GM19455 (cell line): ENCODE measurements at regions not wholly inside any gene's neighbourhood (a gene's known extent, or its start where the extent isn't known, plus 50 kb on each side); places are given as distances from the start of the nearest gene placed in this dataset.

Source experiments
- ATAC-seq: cut with Tn5 transposase; IDR thresholded peaks from one replicate; pipeline ENCODE4 v1.9.1; 2021; ENCODE audit not compliant: unreplicated experiment

DNA sequence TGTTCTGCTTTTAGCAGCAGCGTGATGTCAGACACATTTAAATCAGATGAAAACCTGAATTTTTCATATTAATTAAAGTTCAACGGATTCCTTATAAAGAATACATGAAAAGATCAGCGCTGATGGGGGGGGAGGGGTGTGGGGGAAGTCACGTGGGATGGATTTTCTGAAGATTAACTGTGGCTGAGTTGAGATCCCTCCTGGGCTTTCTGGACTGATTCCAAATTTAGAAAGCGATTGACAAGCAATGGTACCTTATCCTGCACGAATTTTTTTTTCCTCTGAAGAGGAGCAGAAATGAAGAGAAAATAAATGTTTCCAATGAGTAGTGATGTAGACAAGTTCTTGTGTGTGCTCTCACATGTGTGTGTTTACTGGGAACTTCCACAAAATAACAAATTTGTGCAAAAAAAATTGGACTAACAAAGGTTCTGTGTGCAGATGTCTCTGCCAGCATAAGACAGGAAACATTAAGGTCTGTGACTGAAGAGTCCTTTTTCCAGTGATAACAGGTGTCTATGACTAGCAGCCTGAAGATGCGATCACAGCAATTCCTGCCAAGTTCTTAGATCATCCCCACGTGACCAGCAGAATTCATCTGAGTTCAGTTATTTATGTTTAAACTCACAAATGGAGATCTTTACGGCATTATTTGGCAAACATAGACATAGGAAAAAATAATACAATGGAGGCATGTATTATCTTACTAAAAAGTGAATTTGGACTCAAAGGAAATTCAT is 585.2 kb upstream of the CELF2 start:
- no peak for ATAC-seq

DNA sequence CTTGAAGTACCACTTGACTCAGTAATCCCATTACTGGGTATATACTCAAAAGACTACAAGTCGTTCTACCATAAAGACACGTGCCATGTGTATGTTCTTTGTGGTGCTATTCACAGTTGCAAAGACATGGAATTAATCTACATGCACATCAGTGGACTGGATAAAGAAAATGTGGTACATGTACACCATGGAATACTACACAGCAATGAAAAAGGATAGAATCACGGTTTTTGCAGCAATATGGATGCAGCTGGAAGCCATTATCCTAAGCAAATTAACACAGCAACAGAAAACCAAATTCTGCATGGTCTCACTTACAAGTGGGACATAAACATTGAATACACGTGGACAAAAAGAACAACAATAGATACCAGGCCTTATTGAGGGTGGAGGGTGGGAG is 583.4 kb upstream of the CELF2 start:
- ATAC-seq = no peak

DNA sequence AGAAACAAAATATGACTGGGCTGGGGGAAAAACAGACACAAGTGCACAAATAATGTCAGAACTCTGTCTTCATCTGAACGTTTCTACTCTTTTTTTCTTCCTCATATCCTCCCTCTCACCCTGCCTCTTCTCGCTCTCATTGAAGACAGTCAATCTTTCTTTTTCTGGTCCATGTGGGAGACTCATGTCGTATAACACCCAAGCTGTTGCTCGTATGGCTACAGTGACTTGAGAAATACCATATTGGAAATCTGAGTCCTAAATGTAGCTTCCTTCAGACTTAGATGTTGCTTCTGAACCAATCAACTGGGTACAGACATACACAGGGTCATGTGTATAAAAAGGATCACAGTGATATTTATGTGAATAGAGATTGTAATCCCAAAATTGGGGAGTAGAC is 579.8 kb upstream of the CELF2 start:
- ATAC-seq = no peak

DNA sequence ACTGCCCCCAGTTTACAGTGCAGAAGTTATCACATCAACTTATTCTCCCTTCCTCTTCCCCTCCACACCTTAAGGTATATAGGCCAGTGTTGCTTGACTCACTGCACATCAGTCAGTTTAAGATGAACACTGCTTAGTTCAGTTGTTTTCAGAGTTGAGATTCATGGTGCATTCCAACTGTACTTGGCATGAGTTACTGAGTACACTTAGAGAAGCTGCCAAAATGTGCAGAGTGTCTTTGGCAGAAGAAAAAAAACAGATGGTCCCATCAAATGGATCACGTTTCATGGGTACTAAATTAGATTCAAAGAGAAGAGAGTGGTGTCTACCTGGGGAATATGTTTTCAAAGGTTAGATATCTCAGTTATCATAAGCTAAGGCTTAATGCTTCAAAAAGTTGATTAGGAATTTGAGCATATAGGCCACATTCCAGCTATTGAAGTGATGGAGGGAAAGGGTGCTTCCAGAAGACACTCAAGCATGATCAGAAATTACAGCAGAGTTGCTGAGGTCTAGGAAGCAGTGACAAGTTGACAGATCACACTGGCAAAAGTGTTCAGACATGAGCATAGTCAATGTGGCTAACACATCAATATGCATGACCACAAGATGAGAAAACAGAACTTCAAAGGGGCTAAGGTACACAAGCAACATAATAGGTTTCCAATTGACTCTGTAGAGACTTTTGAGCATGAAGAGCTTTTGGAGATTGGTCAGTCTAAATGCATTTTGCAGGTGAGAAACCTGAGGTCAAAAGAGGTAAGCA is 579.2 kb upstream of the CELF2 start:
- ATAC-seq = no peak

DNA sequence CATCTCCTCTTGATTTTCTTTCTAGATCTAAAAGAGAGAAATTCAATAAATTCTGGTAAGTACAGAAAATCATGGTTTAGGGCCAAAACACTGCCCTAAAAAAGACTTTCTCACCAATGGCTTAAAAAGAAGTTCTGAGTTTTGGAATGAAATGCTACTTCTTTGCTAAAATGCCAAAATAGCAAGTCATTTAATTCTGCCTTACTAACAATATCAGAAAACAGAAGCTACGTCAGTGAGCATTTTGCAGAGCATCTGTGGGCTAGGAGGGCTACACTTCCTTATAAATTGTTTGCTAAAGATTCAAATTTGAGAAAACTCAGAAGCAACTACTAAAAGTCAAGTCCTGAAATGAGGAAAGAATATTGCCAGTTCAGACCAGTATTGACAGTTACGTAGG is 560.8 kb upstream of the CELF2 start:
- no peak for ATAC-seq

DNA sequence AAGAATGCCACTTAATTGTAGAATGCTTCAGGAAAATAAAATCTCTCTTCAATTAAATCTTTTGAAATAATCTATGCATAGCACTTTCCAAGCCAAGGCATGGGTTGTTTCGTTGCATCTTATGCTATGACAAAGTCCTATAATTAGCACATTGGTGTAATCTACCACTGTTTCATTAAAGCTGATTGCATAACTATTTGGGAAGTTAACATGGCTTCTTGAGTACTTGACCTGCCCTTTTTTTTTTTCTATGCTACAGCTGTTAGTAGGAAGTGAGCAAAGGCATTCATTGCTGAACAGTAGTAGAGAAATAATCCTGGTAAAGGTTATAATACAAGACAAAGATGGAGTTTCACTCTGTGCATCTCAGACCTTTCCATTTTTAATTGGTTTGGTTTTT is 557.2 kb upstream of the CELF2 start:
- ATAC-seq = no peak

DNA sequence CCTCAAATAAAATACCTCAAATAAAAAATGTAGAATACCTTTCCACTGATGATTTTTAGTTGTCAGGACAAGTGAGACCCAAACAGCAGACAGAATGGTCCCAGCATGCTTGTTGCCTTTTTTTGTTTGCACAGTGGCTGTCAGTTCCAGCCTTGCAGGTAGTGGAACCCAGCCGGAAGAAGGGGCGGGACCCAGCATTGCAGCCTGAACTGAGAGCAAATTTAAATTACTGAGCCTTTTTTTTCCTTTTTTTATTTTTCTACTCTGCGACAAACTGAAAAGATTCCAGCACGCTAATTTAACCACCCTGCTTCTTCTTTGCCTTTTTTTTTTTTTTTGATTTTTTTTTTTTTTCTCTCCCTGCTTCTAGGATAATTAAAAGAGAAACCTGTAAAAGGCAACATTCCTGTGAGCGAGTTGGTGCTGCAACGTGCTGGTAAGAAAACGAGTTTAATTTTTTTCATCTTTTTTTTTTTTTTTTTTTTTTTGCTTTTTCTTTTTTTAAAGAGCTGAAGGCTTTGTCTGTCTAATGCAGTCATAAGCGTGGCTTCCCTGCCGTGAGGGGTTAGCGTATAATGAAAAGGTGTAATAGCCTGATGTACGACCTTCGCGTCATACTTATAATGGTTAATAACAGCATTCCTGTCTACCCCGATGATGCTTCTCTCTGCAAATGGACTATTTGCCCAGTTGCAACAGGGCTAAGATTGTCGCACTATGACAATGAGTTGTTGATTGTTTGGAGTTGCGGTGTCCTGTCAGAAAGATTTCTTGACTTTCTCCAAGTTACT is 555.3 kb upstream of the CELF2 start:
- no peak for ATAC-seq

DNA sequence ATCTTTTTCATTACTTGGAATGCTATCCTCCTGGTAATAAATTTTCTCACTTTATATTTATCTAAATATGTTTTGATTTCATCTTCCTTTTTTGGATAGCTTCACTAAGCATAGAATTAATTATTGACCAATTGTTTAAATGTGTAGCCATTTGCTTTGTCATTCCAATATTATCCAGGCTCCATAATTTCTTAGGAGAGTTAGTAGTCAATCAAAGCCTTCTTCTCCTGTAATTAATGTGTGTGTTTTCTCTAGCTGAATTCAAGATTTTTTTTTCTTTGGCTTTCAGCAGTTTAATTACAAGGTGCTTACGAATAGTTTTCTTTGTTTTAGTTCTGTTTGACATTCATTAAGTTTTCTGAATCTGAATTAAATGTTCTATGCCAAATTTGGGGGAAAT is 545.9 kb upstream of the CELF2 start:
- no peak for ATAC-seq

DNA sequence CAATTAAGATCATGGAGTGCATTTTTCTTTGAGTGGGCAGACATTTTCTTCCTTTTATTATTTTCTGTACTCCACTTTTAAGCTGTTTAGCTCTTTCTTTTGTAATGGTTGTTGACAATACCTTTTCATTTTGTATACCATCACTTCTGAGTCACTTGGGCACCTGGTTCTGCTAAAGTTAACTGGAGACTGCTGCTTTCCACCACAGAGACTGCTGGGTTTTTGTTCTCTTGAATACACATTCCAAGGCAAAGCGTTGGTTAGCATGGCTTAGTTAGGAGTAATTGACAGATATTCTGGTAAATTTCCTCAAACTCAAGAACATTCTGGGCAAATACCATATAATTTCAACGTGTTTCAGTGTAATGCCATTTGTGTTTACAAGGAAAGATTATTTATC is 541.9 kb upstream of the CELF2 start:
- no peak for ATAC-seq

DNA sequence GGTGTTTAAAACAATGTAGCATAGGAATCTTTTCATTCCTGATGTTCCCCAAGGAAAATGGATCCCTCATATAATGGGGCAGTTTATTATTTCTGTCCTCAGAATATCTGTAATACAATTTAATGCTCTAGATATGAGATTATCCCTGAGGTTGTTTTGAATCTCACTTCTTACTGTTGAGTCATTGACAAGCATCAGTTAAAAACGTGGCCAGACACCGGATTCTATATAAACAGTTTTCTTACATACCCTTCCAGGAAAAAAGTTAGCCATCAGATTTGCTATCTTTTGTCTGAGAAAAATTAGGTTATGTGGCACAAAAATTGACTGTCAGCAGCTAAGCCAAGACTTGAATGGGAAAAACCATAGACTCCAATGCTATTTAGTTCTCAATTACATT is 539.8 kb upstream of the CELF2 start:
- no peak for ATAC-seq

DNA sequence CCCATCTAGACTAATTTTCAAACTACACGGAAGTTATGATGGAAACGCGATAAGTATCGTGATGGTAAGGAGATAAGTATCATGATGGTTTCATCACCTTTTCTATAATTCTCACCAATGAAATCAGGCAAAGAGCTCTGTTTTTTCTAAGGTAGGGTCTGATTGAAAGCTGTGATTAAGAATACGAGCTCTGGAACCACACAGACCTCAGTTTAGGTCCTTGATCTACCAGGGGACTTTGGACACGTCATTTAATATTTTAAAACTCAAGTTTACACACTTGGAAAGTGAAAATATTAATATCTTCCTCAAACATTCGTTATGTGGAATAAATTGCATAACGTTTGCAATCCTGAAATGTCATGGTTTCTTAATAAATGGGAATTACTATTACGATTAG is 538.2 kb upstream of the CELF2 start:
- ATAC-seq = no peak

DNA sequence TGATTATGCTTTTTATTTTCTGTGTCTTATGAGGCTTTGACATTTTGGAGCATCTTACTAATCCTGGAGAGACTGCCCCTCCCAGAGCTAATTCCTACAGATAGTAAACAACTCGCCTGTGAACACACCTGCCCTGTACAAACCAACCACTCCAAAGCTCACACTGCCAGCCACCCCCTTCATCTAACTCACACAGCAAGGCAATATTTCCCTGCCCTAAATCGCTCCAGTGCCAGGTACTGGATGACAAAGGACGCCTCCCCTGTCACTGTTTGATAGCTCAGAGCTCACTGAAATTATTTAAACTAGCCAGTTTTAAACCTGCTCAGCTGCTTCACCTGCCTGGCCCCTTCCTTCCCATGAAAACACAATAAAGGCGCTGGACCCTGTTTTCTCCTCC is 535.1 kb upstream of the CELF2 start:
- ATAC-seq = no peak

DNA sequence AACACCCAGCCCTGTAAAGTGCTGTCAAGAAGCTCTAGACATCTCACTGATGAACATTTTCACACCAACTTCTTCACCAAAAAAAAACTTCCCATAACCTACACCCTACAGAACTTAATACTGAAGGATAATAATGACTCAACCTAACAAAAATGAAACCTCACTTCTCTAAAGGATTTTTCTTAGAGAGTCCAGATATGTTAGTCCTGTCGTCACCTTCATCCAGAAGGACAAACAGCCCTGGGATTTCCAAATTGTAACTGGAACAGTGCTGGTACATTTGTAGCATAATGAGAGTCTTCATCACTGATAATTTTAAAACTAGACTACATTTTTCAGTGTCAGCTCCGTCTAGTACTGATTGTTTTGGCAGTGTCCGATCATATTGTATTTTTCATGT is 528.6 kb upstream of the CELF2 start:
- ATAC-seq = no peak

DNA sequence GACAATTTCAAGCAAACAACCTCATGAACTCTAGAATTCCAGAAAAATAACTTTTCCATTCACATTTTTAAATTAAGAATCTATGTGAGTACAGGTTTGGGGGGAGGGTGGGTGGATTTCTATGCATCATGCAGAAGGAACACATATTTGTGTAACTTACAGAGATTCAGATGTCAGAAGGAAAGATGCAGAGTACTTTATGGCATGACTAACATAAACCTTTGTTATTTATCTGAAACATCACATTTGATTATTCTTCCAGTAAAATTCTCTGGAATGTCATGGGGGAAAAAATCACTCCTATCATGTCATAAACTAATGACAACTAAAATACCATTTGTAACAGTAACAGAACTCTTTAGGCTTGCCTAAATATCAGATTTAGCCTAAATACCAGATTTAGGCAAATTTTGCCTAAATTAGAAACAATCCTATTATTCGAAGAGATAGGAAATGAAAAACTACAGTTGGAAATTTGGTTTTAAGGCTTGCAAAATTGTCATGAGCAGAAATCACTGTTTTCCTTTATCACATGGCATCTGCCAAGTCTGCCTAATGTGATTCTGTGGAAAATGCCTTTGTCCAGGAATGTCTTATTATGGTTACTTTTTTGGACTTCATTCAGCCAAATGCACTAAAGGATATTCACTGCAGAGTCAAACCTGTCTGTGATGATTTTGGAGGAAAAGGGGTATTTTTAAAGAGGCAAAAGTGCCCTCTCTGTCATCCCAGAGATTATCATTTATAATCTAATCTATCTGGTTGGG is 527.7 kb upstream of the CELF2 start:
- no peak for ATAC-seq

DNA sequence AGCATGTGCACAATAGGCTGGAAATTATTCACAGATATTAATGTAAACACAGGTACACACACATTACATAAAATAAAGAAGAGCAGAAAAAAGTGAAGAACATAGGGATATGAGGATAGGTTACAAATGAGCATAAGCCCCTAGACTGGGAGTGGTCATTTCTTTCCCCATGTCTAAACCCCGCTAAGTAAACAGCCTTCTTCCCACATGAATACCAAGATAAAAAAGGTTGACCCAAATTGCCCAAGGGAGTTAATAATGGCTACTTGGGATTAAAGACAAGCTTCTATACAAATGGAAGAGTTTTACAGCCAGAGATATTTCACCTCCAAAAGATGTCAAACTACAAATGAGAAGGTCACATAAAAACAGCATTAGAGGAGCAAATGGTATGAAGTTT is 527.1 kb upstream of the CELF2 start:
- ATAC-seq = no peak

DNA sequence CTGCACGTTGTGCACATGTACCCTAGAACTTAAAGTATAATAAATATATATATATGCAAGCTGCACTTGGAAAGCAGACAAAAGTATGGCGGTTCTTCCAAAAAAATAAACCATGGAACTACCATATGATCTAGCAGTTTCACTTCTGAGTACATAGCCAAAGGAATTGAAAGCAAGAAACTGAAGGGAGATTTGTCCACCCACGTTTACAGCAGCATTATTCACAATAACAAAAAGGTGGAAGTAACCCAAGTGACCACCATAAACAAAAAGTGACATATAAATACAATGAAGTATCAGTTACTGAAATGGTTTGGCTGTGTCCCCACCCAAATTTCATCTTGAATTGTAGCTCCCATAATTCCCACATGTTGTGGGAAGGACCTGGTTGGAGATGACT is 525.3 kb upstream of the CELF2 start:
- no peak for ATAC-seq

DNA sequence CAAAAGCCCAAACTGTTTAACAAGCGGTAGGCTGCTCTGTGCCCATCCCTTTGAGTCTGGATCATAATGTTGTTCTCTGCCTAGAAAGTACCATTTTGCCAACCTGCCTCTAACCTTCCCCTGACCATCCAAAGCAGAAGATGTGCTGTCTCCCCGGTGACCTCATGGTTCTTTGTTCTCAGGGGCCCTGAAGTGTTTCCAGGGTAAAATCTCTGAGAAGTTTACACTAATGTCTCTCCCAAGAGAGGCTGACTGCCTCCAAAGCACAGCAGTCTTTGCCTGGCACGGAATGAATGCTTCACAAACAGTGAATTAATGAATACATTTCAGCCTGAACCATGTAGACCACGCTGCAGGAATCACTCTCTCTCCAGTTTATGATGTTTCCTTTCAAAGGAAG is 523.8 kb upstream of the CELF2 start:
- ATAC-seq = no peak

DNA sequence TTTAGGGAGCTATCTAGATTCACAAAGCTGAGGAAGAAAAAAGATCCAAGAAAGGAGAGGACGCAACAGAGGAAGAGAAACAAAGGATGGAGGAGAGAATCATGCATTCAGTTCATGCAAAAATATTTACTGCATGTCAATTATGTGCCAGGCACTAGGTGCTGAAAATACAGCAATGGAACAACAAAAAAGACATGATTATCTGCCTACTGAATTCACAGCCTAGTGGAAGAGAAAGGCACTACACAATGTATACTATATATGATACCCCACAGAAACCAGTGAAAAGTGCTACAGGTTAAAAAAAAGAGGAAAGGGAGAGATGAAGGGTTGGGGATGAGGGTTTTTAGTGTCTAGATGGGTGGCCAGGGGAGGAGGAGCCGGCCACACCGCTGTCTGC is 520.4 kb upstream of the CELF2 start:
- ATAC-seq = no peak

DNA sequence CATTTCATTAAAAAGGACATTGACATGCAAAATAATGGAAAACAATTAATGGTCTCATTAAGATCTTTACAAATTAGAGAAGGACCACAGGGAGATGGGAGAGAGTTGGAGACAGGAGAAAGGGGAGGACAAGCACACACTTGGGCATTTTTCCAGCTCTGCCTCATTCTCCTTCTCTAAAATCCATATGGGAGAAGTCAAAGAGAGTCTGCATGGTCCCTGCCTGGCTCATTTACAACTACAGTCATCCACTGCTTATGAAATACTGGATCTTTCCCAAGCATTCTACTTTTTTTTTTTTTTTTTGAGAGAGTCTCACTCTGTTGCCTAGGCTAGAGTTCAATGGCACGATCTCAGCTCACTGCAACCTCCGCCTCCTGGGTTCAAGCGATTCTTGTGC is 518.9 kb upstream of the CELF2 start:
- no peak for ATAC-seq

DNA sequence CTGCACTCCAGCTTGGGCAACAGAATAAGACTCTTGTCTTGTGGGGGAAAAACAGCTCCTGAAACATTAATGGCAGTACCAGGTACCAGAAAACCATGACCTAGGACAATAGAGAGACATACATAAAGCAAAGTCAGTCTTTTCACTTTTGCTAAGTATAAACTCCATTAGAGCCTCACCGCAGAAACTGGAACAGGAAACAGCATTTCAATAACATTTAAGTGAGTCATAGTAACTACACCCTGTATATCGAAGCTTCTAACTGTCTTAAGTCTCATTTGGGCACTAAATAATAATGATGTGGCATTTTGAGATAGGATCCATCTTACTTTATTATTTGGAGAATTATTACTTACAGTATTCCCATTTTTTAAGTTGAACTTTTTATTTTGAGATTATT is 517.8 kb upstream of the CELF2 start:
- no peak for ATAC-seq

DNA sequence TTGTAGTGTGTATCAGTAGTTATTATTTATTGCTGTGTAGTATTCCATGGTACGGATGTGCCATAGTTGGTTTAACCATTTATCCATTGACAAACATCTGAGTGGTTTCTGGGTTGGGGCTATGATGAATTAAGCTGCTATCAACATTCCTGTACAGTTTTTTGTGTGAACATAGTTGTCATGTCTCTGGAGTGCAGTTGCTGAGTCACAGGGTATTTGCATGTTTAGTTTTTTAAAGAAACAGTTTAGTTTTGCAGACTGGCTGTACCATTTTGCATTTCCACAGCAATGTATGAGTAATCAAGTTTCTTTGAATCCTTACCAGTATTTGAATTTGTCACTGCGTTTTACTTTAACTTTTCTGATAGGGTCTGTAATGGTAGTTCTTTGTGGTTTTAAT is 516.7 kb upstream of the CELF2 start:
- ATAC-seq = no peak
